Gastrocnemius medialis (tissue), 4 donors: ENCODE measurements at regions not wholly inside any gene's neighbourhood (a gene's known extent, or its start where the extent isn't known, plus 50 kb on each side); places are given as distances from the start of the nearest gene placed in this dataset.

Source experiments
- ATAC-seq, 2 donors: fragments of 150-250 bp; one replicate each; pipeline ENCODE4 v1.9.1; 2016
- DNase-seq, 2 donors: peaks; one replicate each; pipeline ENCODE4 v3.0.0-alpha.2; 2019
- H3K27ac ChIP-seq, 4 donors: fragments of 200-600 bp; sonication (generic); 1 replicate in 1 of 4; 2 replicates in 3 of 4; pipeline ENCODE4 v1.5.1; 2016 to 2018; ENCODE audit warnings: mild to moderate bottlenecking in 2 of 4, moderate library complexity in 1 of 4
- H3K27me3 ChIP-seq, 3 donors: fragments of 200-600 bp; sonication (generic) in 2 of 3; 1 replicate in 1 of 3; 2 replicates in 2 of 3; pipeline versions ENCODE4 v1.5.1 to v1.6.0; 2016 to 2019; ENCODE audit warnings: mild to moderate bottlenecking in 1 of 3, moderate library complexity in 1 of 3
- H3K36me3 ChIP-seq, 2 donors: fragments of 200-600 bp; sonication (generic) in 1 of 2; one replicate each; pipeline ENCODE4 v1.5.1; 2017 to 2018
- H3K4me1 ChIP-seq, 2 donors: fragments of 200-600 bp; sonication (generic) in 1 of 2; one replicate each; pipeline ENCODE4 v1.5.1; 2016 to 2017; ENCODE audit warnings: mild to moderate bottlenecking in 2 of 2
- H3K4me3 ChIP-seq, 4 donors: fragments of 200-600 bp; sonication (generic) in 3 of 4; 1 replicate in 1 of 4; 2 replicates in 3 of 4; pipeline ENCODE4 v1.5.1; 2016 to 2019; ENCODE audit warnings: mild to moderate bottlenecking in 2 of 4
- H3K9me3 ChIP-seq, 3 donors: fragments of 200-600 bp; sonication (generic) in 2 of 3; 1 replicate in 1 of 3; 2 replicates in 2 of 3; pipeline ENCODE4 v1.5.1; 2016 to 2019
- CTCF ChIP-seq, 5 experiments: fragments of 450-650 bp in 3 of 5; fragments of 200-600 bp in 2 of 5; sonication (generic) in 2 of 5; IDR thresholded peaks in 4 of 5; conservative IDR thresholded peaks in 1 of 5; 1 replicate in 4 of 5; 2 replicates in 1 of 5; pipeline ENCODE4 v1.5.1; 2016 to 2019; ENCODE audit warnings: antibody characterized with exemption in 5 of 5, mild to moderate bottlenecking in 3 of 5, moderate library complexity in 3 of 5
- POLR2A ChIP-seq, 2 donors: fragments of 450-650 bp; IDR thresholded peaks; one replicate each; pipeline ENCODE4 v1.6.1; 2017; ENCODE audit warnings: antibody characterized with exemption in 2 of 2, mild to moderate bottlenecking in 2 of 2, moderate library complexity in 2 of 2
- in situ Hi-C, 4 donors: fragments of 200-750 bp; cut with MboI; loops; one replicate each; pipeline versions ENCODE4 v1.15.0 to v1.8.0; 2017; ENCODE audit warnings: low sequenced_read_pairs in 4 of 4
- intact Hi-C: fragments of 100-400 bp; cut with DNase I; formaldehyde crosslinking; loops from one replicate; pipeline ENCODE4 v1.15.1; 2023; ENCODE audit warnings: low total_unique reads

GRCh38 chr2:146523196-146523595 is 1321.6 kb upstream of the ACVR2A start:
- Histone ChIP-seq H3K36me3 (no peaks in the 10 kb centered on the region), H3K9me3 (no peaks in the 10 kb centered on the region), H3K4me3 (no peak overlapping the region), H3K4me1 (no peaks in the 10 kb centered on the region), H3K27me3 (no peaks in the 10 kb centered on the region), H3K27ac (no peak overlapping the region)
- in situ Hi-C loops = no loop called here
- intact Hi-C loops = no loop called here
- no peak for ATAC-seq
- TF ChIP-seq POLR2A (IDR thresholded peaks at IDR 0.05) (no peak), CTCF (IDR thresholded peaks at IDR 0.05 in 4 of 5, conservative IDR thresholded peaks at IDR 0.05 in 1 of 5) (no peak)
- DNase-seq = no peak

GRCh38 chr2:146506851-146507250 is 1338.0 kb upstream of the ACVR2A start:
- intact Hi-C loops (no loop called here), in situ Hi-C loops (no loop called here)

GRCh38 chr2:146503366-146503765 is 1341.5 kb upstream of the ACVR2A start:
- Histone ChIP-seq H3K27me3 (no peaks in the 10 kb centered on the region), H3K27ac (no peak overlapping the region), H3K4me1 (no peaks in the 10 kb centered on the region), H3K9me3 (no peaks in the 10 kb centered on the region), H3K36me3 (no peaks in the 10 kb centered on the region), H3K4me3 (no peak overlapping the region)
- ATAC-seq = no peak
- DNase-seq = no peak
- in situ Hi-C loops (no loop called here), intact Hi-C loops (no loop called here)
- TF ChIP-seq POLR2A (IDR thresholded peaks at IDR 0.05) (no peak), CTCF (IDR thresholded peaks at IDR 0.05 in 4 of 5, conservative IDR thresholded peaks at IDR 0.05 in 1 of 5) (no peak)

More at GRCh38 chr2:146506851-146507250, 1338.0 kb upstream of the ACVR2A start:
- no peaks in the 10 kb centered on the region for H3K27me3 ChIP-seq
- no peaks in the 10 kb centered on the region for H3K36me3 ChIP-seq
- no peaks in the 10 kb centered on the region for H3K9me3 ChIP-seq
- no peak overlapping the region for H3K4me3 ChIP-seq
- H3K4me1 ChIP-seq = no peaks in the 10 kb centered on the region
- ATAC-seq = no peak
- TF ChIP-seq POLR2A (IDR thresholded peaks at IDR 0.05) (no peak), CTCF (IDR thresholded peaks at IDR 0.05 in 4 of 5, conservative IDR thresholded peaks at IDR 0.05 in 1 of 5) (no peak)
- no peak overlapping the region for H3K27ac ChIP-seq
- no peak for DNase-seq

- in situ Hi-C loops (no loop called here), intact Hi-C loops (no loop called here)
- Histone ChIP-seq H3K4me3 (no peak overlapping the region), H3K27me3 (no peaks in the 10 kb centered on the region), H3K4me1 (no peaks in the 10 kb centered on the region), H3K36me3 (no peaks in the 10 kb centered on the region), H3K27ac (no peak overlapping the region), H3K9me3 (no peaks in the 10 kb centered on the region)
- TF ChIP-seq CTCF (IDR thresholded peaks at IDR 0.05 in 4 of 5, conservative IDR thresholded peaks at IDR 0.05 in 1 of 5) (no peak), POLR2A (IDR thresholded peaks at IDR 0.05) (no peak)
- DNase-seq (no peak), ATAC-seq (no peak)
These were observed 1348.6 kb upstream of the ACVR2A start for GRCh38 chr2:146496248-146496647.

GRCh38 chr2:146489386-146489785 is 1355.4 kb upstream of the ACVR2A start:
- DNase-seq = no peak
- no peak for ATAC-seq
- Histone ChIP-seq H3K27me3 (no peaks in the 10 kb centered on the region), H3K27ac (no peak overlapping the region), H3K4me1 (no peaks in the 10 kb centered on the region), H3K4me3 (no peak overlapping the region), H3K36me3 (no peaks in the 10 kb centered on the region), H3K9me3 (no peaks in the 10 kb centered on the region)
- in situ Hi-C loops (no loop called here), intact Hi-C loops (no loop called here)
- TF ChIP-seq POLR2A (IDR thresholded peaks at IDR 0.05) (no peak), CTCF (IDR thresholded peaks at IDR 0.05 in 4 of 5, conservative IDR thresholded peaks at IDR 0.05 in 1 of 5) (no peak)
